Stimulated activated CD4-positive, alpha-beta T cell treated with anti-CD3 and anti-CD28 coated beads, Interleukin-4, amount 100 ng/mL, for 1 hour (primary cell): ENCODE measurements at regions not wholly inside any gene's neighbourhood (a gene's known extent, or its start where the extent isn't known, plus 50 kb on each side); places are given as distances from the start of the nearest gene placed in this dataset.

Experiments
- DNase-seq: peaks from one replicate; pipeline ENCODE4 v3.0.0-alpha.2; 2020

GRCh38 chr21:38556390-38556789, 58.1 kb upstream of the ERG start:
- DNase-seq: no peak

GRCh38 chr21:38561205-38561604, 62.9 kb upstream of the ERG start:
- no peak for DNase-seq

- no peak for DNase-seq
Measured at GRCh38 chr21:38561613-38562581, 63.6 kb upstream of the ERG start.

GRCh38 chr21:38567335-38567969, 69.2 kb upstream of the ERG start:
- no peak for DNase-seq

- DNase-seq: no peak
Measured at GRCh38 chr21:38567970-38568360, 69.7 kb upstream of the ERG start.

- DNase-seq: no peak
Measured at GRCh38 chr21:38569733-38570132, 71.5 kb upstream of the ERG start.

- no peak for DNase-seq
Measured at GRCh38 chr21:38570596-38570995, 72.3 kb upstream of the ERG start.

GRCh38 chr21:38574895-38575575, 76.8 kb upstream of the ERG start:
- DNase-seq: no peak

GRCh38 chr21:38577887-38578286, 79.6 kb upstream of the ERG start:
- no peak for DNase-seq

GRCh38 chr21:38590449-38591217, 92.4 kb upstream of the ERG start:
- DNase-seq: no peak

- no peak for DNase-seq
Measured at GRCh38 chr21:38591218-38591537, 92.9 kb upstream of the ERG start.

GRCh38 chr21:38596264-38597042, 98.2 kb upstream of the ERG start:
- no peak for DNase-seq

GRCh38 chr21:38597421-38597820, 99.1 kb upstream of the ERG start:
- DNase-seq: no peak

GRCh38 chr21:38598413-38598812, 100.1 kb upstream of the ERG start:
- no peak for DNase-seq

GRCh38 chr21:38599381-38599975, 101.2 kb upstream of the ERG start:
- DNase-seq: no peak

- DNase-seq: no peak
Measured at GRCh38 chr21:38600106-38600505, 101.8 kb upstream of the ERG start.

GRCh38 chr21:38605236-38605635, 107.0 kb upstream of the ERG start:
- no peak for DNase-seq

GRCh38 chr21:38609580-38609979, 111.3 kb upstream of the ERG start:
- DNase-seq: no peak

- no peak for DNase-seq
Measured at GRCh38 chr21:38610623-38611251, 112.5 kb upstream of the ERG start.

GRCh38 chr21:38611277-38611676, 113.0 kb upstream of the ERG start:
- no peak for DNase-seq

GRCh38 chr21:38613686-38614085, 115.4 kb upstream of the ERG start:
- no peak for DNase-seq
